Embryonic facial prominence (tissue), 1 donor: ENCODE measurements at regions not wholly inside any gene's neighbourhood (a gene's known extent, or its start where the extent isn't known, plus 50 kb on each side); places are given as distances from the start of the nearest gene placed in this dataset.

ENCODE experiments used
- DNase-seq: peaks from one replicate; pipeline ENCODE4 v3.0.0-alpha.2; 2016; ENCODE audit errors: extremely low spot score

GRCh38 chr18:44502221-44502620, 178.5 kb upstream of the SETBP1 start:
- no peak for DNase-seq

- DNase-seq, result no peak
Observed at GRCh38 chr18:44502790-44503189, 177.9 kb upstream of the SETBP1 start.

- no peak for DNase-seq
Observed at GRCh38 chr18:44503854-44504253, 176.8 kb upstream of the SETBP1 start.

- DNase-seq, result no peak
Observed at GRCh38 chr18:44507729-44508325, 172.9 kb upstream of the SETBP1 start.

- no peak for DNase-seq
Observed at GRCh38 chr18:44508474-44508873, 172.2 kb upstream of the SETBP1 start.

- no peak for DNase-seq
Observed at GRCh38 chr18:44509048-44509447, 171.6 kb upstream of the SETBP1 start.

GRCh38 chr18:44510390-44510789, 170.3 kb upstream of the SETBP1 start:
- no peak for DNase-seq

- no peak for DNase-seq
Observed at GRCh38 chr18:44513233-44513632, 167.5 kb upstream of the SETBP1 start.

- DNase-seq, result no peak
Observed at GRCh38 chr18:44514106-44514505, 166.6 kb upstream of the SETBP1 start.

- DNase-seq, result no peak
Observed at GRCh38 chr18:44514766-44515165, 165.9 kb upstream of the SETBP1 start.

- no peak for DNase-seq
Observed at GRCh38 chr18:44516450-44516849, 164.2 kb upstream of the SETBP1 start.

- no peak for DNase-seq
Observed at GRCh38 chr18:44517136-44517535, 163.6 kb upstream of the SETBP1 start.

- DNase-seq, result no peak
Observed at GRCh38 chr18:44518091-44518615, 162.5 kb upstream of the SETBP1 start.

GRCh38 chr18:44518666-44519065, 162.0 kb upstream of the SETBP1 start:
- no peak for DNase-seq

GRCh38 chr18:44520981-44521667, 159.6 kb upstream of the SETBP1 start:
- DNase-seq, result no peak

GRCh38 chr18:44521668-44522022, 159.0 kb upstream of the SETBP1 start:
- DNase-seq, result no peak

GRCh38 chr18:44526705-44527415, 153.8 kb upstream of the SETBP1 start:
- peak; percentile 40 for DNase-seq

GRCh38 chr18:44533071-44533470, 147.6 kb upstream of the SETBP1 start:
- no peak for DNase-seq

GRCh38 chr18:44536046-44536445, 144.6 kb upstream of the SETBP1 start:
- DNase-seq, result no peak

- no peak for DNase-seq
Observed at GRCh38 chr18:44536619-44537018, 144.1 kb upstream of the SETBP1 start.

- DNase-seq, result no peak
Observed at GRCh38 chr18:44537526-44537925, 143.2 kb upstream of the SETBP1 start.

- no peak for DNase-seq
Observed at GRCh38 chr18:44539926-44540325, 140.8 kb upstream of the SETBP1 start.

GRCh38 chr18:44541159-44541558, 139.5 kb upstream of the SETBP1 start:
- no peak for DNase-seq
